GM19397 (cell line): ENCODE measurements at regions not wholly inside any gene's neighbourhood (a gene's known extent, or its start where the extent isn't known, plus 50 kb on each side); places are given as distances from the start of the nearest gene placed in this dataset.
"Not testable (repeated sequence)": the region's sequence is repeated elsewhere in the genome, so short reads cannot be mapped to it uniquely, and the experiment has no call there.

ENCODE experiments used
- ATAC-seq: cut with Tn5 transposase; IDR thresholded peaks from one replicate; pipeline ENCODE4 v1.9.1; 2021; ENCODE audit warnings: mild to moderate bottlenecking, moderate library complexity; ENCODE audit not compliant: unreplicated experiment

- ATAC-seq = no peak
These were observed 62.4 kb downstream of the CRYBB2 start for GRCh38 chr22:25281675-25282345.

DNA sequence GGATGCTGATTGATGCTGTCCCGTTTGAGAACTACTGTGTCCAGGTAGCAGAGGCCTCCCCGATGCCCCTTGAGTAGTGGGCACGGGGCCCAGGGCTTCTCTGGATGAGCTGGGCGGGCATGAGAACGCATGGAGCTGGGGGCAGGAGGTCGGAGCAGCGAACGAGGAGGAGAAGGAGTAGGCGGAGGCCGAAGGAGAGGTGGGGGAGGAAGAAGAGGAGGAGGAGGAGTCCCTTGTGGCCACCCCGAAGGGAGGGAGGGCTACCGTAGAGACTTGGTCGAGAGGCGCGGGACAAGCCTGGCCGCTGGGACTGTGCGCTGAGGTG is 62.9 kb downstream of the CRYBB2 start:
- ATAC-seq = no peak

- ATAC-seq = no peak
These were observed 63.5 kb downstream of the CRYBB2 start for GRCh38 chr22:25282671-25283561.

DNA sequence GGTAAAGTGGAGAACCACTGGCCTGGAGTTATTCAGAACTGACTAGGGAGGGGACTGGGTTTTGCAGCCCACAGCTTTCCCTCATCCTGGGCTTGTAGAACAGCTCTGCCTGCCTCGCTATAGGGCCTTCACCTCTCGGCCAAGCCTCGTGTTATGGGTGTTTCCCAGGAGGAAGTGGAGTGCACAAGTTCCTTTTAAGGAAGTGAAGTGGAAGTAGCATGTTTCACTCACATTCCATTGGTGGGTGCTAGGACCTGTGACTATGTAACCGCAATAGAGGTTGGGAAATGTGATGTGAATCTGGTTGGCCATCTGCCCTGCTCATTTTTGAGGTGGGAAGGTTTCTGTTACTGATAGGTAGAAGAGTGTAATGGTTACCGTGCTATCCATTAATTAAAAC is 69.0 kb downstream of the CRYBB2 start:
- not testable (repeated sequence) for ATAC-seq

DNA sequence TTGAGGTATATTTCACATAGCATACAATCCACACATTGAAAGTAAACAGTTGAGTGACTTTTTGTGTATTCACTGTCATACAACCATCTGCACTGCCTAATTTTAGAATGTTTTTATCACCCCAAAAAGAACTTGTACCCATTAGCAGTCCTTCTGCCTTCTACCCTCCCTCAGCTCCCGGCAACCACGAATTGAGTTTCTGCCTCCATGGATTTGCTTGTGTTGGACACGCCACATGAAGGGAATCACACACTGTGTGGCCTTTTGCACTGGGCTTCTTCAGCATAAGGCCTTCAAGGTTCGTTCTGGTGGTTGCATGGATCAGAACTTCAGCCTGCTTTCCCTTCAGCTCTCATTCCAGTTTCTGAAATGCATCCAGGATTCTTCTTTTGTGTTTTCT is 82.5 kb downstream of the CRYBB2 start:
- not testable (repeated sequence) for ATAC-seq

- ATAC-seq = not testable (repeated sequence)
These were observed 90.1 kb downstream of the CRYBB2 start for GRCh38 chr22:25309586-25309985.

- not testable (repeated sequence) for ATAC-seq
These were observed 92.5 kb downstream of the CRYBB2 start for GRCh38 chr22:25311924-25312323.

DNA sequence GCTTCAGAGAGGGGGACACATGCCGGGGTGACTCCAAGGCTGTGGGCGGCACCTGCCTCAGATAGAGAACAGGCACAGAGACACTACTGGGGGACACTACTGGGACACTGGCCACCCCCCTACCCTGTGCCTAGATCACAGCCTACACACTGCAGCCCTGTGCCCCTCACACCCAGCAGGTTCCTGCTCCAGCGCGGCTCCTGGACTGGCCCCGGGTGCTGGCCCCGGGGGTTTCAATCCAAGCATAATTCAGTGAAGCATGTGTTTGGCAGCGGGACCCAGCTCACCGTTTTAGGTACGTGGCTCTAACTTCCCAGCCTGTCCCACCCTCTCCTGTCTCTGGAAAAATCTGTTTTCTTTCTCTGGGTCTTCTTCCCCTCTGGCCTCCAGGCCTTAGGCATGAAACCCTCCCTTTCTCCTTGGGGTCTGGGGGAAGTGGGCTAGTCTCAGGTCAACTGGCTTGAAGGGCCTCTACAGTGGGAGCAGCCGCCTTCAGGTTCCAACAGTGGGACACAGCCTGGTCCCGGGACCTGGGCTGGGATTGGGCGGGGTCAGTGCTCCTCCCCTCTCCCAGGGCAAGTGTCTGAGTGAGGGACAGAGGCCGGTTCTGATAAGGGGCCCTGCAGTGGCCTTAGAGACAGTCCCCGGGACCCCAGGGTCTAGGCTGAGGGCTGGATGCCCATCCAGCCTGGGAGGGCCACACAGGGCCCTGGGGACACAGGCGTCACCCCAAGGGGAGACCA is 98.8 kb downstream of the CRYBB2 start:
- no peak for ATAC-seq

GRCh38 chr22:25327018-25327755 is 107.7 kb downstream of the CRYBB2 start:
- no peak for ATAC-seq

DNA sequence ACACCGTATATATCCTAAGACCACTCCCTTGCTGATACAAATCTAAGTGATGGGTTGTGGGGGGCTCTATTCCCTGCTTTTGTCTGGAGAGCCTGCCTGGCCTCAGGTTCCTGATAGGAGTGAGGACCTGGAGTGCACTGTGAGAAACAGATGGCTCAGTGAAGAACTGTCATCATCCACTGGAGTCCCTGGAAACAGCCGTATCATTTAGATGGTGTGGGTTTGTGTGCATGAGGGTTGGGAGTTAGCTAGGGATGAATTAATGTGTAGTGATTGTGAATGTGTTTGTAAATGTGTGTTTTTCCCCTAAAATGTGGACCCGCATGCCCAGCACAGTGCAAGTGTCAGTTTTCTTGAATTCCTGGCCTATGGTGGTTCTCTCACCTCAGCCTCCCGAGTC is 111.6 kb downstream of the CRYBB2 start:
- ATAC-seq = no peak

DNA sequence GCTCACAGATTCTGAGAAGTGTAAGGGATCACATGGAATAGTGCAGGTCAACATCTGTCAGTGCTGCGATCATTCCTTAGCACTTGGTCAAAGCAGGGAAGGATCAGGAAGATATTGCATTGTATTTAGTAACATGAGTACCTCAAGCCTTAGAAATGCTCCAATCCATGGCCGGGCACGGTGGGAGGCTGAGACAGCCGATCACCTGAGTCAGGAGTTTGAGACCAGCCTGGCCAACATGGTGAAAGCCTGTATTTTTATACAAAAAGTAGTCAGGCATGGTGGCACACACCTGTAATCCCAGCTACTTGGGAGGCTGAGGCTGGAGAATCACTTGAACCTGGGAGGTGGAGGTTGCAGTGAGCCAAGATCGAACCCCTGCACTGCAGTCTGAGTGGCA is 112.5 kb downstream of the CRYBB2 start:
- ATAC-seq = not testable (repeated sequence)

- ATAC-seq = no peak
These were observed 112.9 kb downstream of the CRYBB2 start for GRCh38 chr22:25332386-25332785.

GRCh38 chr22:25334162-25334490 is 114.7 kb downstream of the CRYBB2 start:
- ATAC-seq = no peak

GRCh38 chr22:25334631-25335030 is 115.2 kb downstream of the CRYBB2 start:
- not testable (repeated sequence) for ATAC-seq

DNA sequence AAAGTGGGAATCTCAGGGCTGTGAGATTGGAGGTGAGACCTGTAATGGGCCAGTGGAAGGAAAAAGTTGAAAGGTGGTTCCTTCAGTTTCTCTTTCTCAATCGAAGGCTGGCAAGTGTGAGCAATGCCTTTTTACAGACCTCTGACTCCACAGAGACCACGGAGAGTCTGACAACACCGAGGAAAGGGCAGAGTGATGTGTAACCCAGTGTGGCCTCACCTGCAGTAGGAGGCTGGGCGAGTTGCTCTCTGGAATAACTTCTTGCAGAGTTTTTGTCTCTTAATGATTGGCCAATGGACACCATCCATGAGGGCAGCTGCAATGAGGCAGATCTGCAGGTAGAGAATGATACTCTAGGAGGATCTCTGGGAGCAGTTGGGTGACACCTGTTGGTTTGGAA is 115.8 kb downstream of the CRYBB2 start:
- not testable (repeated sequence) for ATAC-seq

GRCh38 chr22:25340536-25340935 is 121.1 kb downstream of the CRYBB2 start:
- ATAC-seq = not testable (repeated sequence)

GRCh38 chr22:25344366-25344765 is 124.9 kb downstream of the CRYBB2 start:
- not testable (repeated sequence) for ATAC-seq

- ATAC-seq = no peak
These were observed 127.7 kb downstream of the CRYBB2 start for GRCh38 chr22:25346859-25347751.

DNA sequence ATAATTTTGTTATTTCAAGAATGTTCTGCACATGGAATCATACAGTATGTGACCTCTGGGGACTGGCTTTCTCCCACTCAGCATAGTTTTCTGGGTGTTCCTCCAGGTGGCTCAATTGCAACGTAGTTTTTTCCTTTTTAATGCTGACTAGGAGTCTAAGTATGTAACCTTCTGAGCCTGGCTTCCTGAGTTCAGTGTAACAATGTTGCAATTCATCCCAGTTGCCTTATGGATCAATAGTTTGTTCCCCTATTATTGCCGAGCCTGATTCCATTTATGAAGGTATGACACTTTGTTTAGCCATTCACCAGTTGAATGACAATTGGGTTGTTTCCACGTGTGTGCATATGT is 128.3 kb downstream of the CRYBB2 start:
- ATAC-seq = no peak

DNA sequence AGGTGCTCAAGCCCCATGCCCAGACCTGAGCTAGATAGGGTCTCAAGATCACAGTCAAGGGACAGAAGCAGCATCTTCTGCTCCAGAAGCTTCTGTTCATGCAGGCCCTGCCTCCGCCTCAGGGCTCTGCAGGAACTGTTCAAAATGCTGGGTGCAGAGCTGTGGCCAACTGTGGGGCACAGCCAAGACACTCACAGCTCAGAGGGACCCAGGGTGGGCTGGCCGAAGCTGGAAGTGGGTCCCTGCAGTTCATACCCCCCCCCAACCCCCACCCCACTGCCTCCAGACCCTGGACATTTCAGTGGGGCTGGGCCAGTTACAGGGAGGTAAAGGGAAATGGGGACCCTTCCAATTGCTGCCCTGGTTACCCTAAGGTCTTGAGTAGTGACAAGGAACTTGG is 129.0 kb downstream of the CRYBB2 start:
- no peak for ATAC-seq
